ENCODE measurements at regions not wholly inside any gene's neighbourhood (a gene's known extent, or its start where the extent isn't known, plus 50 kb on each side); places are given as distances from the start of the nearest gene placed in this dataset.
A peak's percentile ranks its signal among the peaks of the same experiment; 100 is the strongest.

GRCh38 chr14:61623927-61624326, 71.4 kb upstream of the HIF1A start:
- Histone ChIP-seq H3K4me1 (peaks cover 21% of the 10 kb centered on the region; the same call in 2 of the 3 replicates), H3K27ac (0 out of 6 replicates have a peak overlapping the region, but pooled peaks of 1 of the 2 experiments have one; percentile 6), H3K4me3 (no peak overlapping the region), H3K4me2 (no peak overlapping the region), H3K9me3 (no peaks in the 10 kb centered on the region)
- POLR2A ChIA-PET, result no interaction called here
- CTCF ChIA-PET, result interaction anchor here (0.6 kb wide), 1 partner anchor 213 kb away, joined by 4 read pairs; no protein-coding TSS in a partner anchor
- FAIRE-seq (peak; percentile 13), DNase-seq (ENCODE audit: low read depth in 1 of 2, low spot score in 1 of 2) (no peak), ATAC-seq (no peak)
- no peak for TF ChIP-seq MAFK (IDR thresholded peaks at IDR 0.05; ENCODE audit: partially characterized antibody)
- TF ChIP-seq HOXA7 (CRISPR knock-in tag; IDR thresholded peaks at IDR 0.05), result no peak
- TF ChIP-seq GATA3 (IDR thresholded peaks at IDR 0.05; ENCODE audit: borderline replicate concordance), result no peak
- no peak for TF ChIP-seq ZC3H11A (IDR thresholded peaks at IDR 0.05)
- no peak for TF ChIP-seq RNF2 (IDR thresholded peaks at IDR 0.05; ENCODE audit: borderline replicate concordance, low read depth)
- no peak for TF ChIP-seq ZNF302 (CRISPR knock-in tag; IDR thresholded peaks at IDR 0.05)
- TF ChIP-seq MAZ (IDR thresholded peaks at IDR 0.05; ENCODE audit: borderline replicate concordance, low read depth, low read length), result no peak
- TF ChIP-seq ZSCAN20 (CRISPR knock-in tag; IDR thresholded peaks at IDR 0.05), result no peak
- TF ChIP-seq SMC3 (IDR thresholded peaks at IDR 0.05), result no peak
- TF ChIP-seq EHF (CRISPR knock-in tag; IDR thresholded peaks at IDR 0.05), result no peak
- no peak for TF ChIP-seq USF2 (IDR thresholded peaks at IDR 0.05)
- 79% methylated on average over 3 of the region's 3 CpGs for WGBS (ENCODE audit: missing lambda C conversion rate)

GRCh38 chr14:61625165-61625564, 70.1 kb upstream of the HIF1A start:
- ATAC-seq (peak; percentile 48 to 78; a peak in 3 of 6 replicates), DNase-seq (ENCODE audit: low read depth in 1 of 2, low spot score in 1 of 2) (peak; percentile 10 to 23), FAIRE-seq (no peak)
- POLR2A ChIA-PET, result no interaction called here
- Histone ChIP-seq H3K27ac (peak overlapping the region in 1 of 2 experiments; percentile 68; a peak in 3 of 6 replicates), H3K4me2 (0 out of 3 replicates have a peak overlapping the region, but pooled peaks have one; percentile 15), H3K4me1 (peaks cover 17% of the 10 kb centered on the region; the same call in 2 of the 3 replicates), H3K9me3 (no peaks in the 10 kb centered on the region), H3K4me3 (no peak overlapping the region)
- 83% methylated on average over 1 of the region's 1 CpG for WGBS (ENCODE audit: missing lambda C conversion rate)
- CTCF ChIA-PET, result interaction anchor here (0.9 kb wide), 1 partner anchor 36 kb away, joined by 3 read pairs; no protein-coding TSS in a partner anchor
- TF ChIP-seq FOSL2 (IDR thresholded peaks at IDR 0.05), result no peak
- peak; percentile 61 for TF ChIP-seq FOSL2 (CRISPR knock-in tag; IDR thresholded peaks at IDR 0.05)
- no peak for TF ChIP-seq CHD4 (IDR thresholded peaks at IDR 0.05; ENCODE audit: borderline replicate concordance)
- no peak for TF ChIP-seq NPAS2 (CRISPR knock-in tag; IDR thresholded peaks at IDR 0.05; ENCODE audit: borderline replicate concordance)

GRCh38 chr14:61627612-61628011, 67.7 kb upstream of the HIF1A start:
- ChIA-PET POLR2A (no interaction called here), CTCF (no interaction called here)
- TF ChIP-seq FOXS1 (CRISPR knock-in tag; IDR thresholded peaks at IDR 0.05) (no peak), HOXB5 (CRISPR knock-in tag; IDR thresholded peaks at IDR 0.05) (no peak), ZC3H11A (IDR thresholded peaks at IDR 0.05) (no peak), POLR2AphosphoS2 (conservative IDR thresholded peaks at IDR 0.05; ENCODE audit: low read length) (no peak), JUN (IDR thresholded peaks at IDR 0.05) (no peak), HOXA7 (CRISPR knock-in tag; IDR thresholded peaks at IDR 0.05) (no peak), CBX2 (IDR thresholded peaks at IDR 0.05; ENCODE audit: borderline replicate concordance, low read depth) (no peak), ZFP36 (IDR thresholded peaks at IDR 0.05; ENCODE audit: borderline replicate concordance, partially characterized antibody) (no peak)
- Histone ChIP-seq H3K4me1 (peaks cover 13% of the 10 kb centered on the region; the same call in 2 of the 3 replicates), H3K27ac (peak overlapping the region in 1 of 2 experiments; percentile 28; a peak in 2 of 6 replicates), H3K4me3 (no peak overlapping the region), H3K4me2 (no peak overlapping the region), H3K9me3 (no peaks in the 10 kb centered on the region)
- no peak for FAIRE-seq
- ATAC-seq, result no peak
- DNase-seq (ENCODE audit: low read depth in 1 of 2, low spot score in 1 of 2), result no peak
- 86% methylated on average over 2 of the region's 2 CpGs for WGBS (ENCODE audit: missing lambda C conversion rate)

All from A549 (cell line).